Embryonic facial prominence (tissue), 1 donor: ENCODE measurements at regions not wholly inside any gene's neighbourhood (a gene's known extent, or its start where the extent isn't known, plus 50 kb on each side); places are given as distances from the start of the nearest gene placed in this dataset.
"Not testable (repeated sequence)": the region's sequence is repeated elsewhere in the genome, so short reads cannot be mapped to it uniquely, and the experiment has no call there.

Experiments
- DNase-seq: peaks from one replicate; pipeline ENCODE4 v3.0.0-alpha.2; 2016; ENCODE audit errors: extremely low spot score

DNA sequence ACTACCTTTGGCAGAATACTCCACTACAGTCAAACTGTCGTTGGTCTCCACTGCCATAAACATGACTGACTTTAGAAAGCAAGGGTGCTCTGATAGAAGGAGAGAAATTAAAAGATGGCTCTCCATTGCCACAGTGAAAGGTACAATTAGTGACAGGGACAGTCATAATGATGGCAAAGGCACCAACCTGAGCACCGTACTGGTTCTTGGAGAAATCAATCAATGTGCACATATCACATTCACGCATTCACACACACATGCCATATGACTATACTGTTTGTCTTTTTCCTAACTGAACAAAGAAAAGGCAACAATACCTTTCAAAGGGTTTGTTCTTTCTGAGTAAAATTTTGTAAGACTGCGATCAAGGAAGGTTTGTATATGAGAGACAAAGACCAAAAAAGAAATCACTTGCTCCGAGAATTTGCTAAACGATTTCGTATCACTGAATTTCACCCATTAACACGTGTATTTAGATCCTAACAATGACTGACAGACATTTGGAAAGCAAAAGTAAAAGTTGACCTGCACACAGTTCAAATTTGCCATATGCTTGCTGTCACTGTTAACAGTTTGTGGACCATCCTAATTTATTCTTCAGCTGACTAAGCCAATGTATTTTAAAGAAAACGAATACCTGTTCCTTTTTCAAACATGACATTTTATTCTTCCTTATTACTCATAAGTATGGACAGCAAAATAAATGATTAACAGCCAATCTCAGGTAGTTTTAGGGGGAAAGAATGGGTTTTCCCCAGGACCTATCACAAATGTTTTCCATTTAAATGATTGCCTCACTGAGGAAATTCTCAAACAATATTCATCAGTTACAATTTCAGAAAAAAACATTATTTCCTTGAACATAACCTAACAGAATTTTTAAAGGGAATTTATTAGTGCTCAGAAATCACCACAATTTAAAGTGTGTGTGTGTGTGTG, 644.4 kb downstream of the ZEB2 start:
- DNase-seq: no peak

- no peak for DNase-seq
These were observed 646.0 kb downstream of the ZEB2 start for GRCh38 chr2:143873886-143874285.

DNA sequence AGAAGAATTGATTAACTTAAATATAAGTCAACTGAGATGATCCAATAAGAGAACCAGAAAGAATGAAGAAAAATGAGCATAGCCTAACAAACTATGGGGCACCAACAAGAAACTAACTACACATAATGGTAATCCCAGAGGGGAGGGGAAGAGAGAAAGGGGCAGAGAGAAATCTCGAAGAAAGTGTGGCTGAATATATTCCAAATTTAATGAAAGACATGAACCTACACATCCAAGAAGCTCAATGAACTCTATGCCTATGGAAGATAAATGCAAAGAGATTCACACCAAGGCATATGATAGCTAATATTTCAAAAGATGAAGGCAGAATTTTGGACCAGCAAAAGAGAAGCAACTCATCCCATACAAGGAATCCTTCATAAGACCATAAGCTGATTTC, 649.2 kb downstream of the ZEB2 start:
- no peak for DNase-seq

DNA sequence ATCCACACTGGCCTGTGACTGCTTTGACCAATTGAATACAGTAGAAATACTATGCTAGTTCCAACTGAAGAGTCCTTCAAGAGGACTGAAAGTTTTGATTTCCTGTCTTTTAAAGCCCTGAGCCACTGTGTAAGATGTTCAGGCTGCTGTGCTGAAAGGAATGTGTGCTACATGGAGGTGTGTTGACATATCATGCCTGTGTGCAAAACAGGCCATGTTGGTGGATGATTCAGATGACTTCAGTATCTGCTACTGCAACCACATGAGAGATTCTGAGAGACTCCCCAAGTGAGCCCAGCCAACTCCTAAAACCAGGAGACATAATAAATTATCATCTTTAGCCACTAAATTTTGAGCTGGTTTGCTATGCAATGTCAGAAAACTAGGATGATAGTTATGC, 662.9 kb downstream of the ZEB2 start:
- no peak for DNase-seq

- DNase-seq: no peak
These were observed 667.2 kb downstream of the ZEB2 start for GRCh38 chr2:143852759-143853158.

DNA sequence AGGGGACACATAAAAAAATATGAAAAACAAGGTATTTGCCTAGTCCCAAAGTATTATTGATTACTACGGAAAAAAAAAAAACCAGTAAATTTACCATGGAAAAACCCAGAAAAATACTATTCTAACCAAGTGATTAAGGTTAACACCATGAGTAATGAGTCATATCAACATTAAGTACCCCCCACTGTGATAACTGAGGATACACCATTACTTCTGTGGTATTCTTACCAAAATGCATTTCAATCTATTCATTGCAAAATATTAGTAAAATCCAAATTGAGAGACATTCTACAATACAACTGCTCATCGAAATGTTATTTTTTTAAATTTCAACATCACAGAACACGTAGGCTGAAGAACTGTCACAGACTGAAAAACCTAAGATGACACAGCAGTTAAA, 669.8 kb downstream of the ZEB2 start:
- no peak for DNase-seq

- no peak for DNase-seq
These were observed 672.7 kb downstream of the ZEB2 start for GRCh38 chr2:143847257-143847656.

GRCh38 chr2:143844986-143845385, 674.9 kb downstream of the ZEB2 start:
- DNase-seq: no peak

DNA sequence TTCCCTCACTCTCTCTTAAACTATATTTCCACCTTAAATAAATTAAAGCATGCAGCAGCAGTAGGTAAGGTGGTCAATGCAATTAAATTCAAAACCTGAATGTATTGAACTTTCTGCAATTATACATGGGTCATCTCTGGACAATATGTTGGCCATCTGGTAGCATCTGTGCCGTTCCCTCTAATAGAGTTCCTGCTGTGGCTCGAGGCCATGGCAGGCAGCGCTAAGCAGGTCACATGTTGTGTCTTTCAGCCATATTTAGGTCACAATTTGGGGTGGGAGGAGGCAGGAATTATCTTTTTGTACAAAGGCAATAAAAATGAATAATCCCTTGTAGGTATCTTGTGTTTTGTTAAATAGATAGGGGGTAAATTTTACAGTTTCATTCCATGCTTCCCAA, 676.2 kb downstream of the ZEB2 start:
- DNase-seq: no peak

DNA sequence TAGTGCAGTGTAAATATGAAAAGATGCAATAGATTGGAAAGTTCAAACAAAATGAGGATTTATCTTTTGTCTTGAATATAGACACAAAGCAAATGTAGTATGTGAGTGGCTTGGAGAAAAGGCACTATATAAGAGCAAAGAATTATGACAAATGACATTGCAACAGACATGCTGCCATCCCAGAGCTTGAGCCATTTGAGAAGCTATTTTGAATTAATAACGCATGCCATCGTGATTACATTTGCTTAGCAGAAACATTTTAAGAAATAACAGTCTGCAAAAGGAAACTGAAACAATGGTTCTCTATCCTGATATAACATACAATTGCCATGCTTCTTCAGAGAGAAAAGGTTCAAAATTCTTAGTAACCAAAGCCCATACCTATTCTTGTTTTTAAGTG, 677.1 kb downstream of the ZEB2 start:
- no peak for DNase-seq

- DNase-seq: no peak
These were observed 678.0 kb downstream of the ZEB2 start for GRCh38 chr2:143841935-143842334.

DNA sequence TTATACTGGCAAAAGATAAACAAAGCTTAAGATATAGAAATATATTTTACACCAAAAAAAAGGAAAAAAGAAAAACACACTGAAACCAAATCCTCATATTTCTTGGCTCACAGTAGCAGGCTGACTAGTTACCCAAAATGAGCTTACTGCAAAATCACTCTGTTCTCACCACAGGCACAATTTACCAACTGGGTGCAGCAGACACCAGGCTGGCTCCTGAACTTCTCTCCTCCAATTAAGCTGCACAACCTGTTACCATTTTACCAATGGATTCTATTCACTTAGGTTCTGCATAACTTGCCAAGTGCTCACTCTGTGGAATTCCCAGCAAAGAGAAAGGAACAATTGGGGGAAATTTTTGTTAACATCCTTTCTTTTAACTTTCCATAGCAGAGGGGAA, 679.3 kb downstream of the ZEB2 start:
- no peak for DNase-seq

DNA sequence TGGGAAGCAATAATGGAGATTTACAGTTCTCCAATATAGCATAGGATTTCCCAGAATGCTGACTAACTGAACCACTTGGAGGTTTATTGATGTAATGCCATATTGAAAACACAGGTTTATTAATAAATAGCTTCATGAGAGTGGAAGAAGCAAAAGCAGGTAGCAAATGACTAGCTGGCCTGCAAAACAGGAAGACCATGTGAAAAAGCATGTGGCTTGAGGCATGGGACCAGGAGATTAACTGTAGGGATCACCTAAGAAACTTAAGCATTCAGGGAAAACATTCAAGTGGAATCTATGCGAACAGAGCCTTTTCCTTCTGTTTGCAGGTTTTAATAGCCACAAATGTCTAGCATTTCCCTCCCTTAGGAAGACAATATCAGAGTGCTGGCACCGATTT, 679.7 kb downstream of the ZEB2 start:
- no peak for DNase-seq

DNA sequence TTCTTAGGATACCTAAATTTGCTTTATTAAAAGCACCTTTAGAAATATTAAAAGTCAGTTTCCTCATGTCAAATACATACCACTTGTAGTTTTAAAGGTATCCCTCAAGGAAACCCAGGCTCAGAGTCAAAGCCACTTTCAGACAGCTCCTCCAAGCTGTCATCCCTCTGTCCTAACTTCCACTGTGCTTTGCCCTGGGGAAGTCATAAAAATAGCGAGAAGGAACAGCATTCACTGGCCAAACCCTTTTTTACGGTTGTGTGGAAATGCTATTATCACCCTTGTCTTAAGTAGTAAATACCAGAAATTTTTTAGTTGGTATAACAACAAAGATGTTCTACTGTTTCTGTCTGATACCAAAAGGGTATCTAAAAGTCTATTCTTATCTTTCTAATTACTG, 680.5 kb downstream of the ZEB2 start:
- no peak for DNase-seq

- DNase-seq: not testable (repeated sequence)
These were observed 682.9 kb downstream of the ZEB2 start for GRCh38 chr2:143837055-143837454.

GRCh38 chr2:143835481-143835880, 684.4 kb downstream of the ZEB2 start:
- DNase-seq: no peak

GRCh38 chr2:143833015-143833660, 686.8 kb downstream of the ZEB2 start:
- no peak for DNase-seq

DNA sequence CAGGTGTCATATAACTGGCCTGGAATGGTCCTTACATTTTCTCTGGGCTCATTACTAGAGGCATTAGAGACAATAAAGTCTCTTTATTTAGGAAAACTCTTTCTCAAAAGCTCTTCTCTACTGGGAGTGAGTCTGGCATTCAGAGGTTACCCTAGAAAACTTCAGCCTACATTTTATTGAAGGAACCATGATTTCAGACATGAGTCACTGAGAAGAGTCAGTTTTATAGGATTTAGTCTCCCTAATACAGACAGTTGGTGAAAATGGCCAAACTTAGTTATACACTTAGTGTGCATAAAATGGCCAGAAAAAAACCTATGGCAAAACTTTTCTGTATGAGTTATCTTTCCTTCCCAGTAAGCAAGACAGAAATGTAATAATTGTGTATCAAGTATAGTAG, 689.4 kb downstream of the ZEB2 start:
- no peak for DNase-seq

DNA sequence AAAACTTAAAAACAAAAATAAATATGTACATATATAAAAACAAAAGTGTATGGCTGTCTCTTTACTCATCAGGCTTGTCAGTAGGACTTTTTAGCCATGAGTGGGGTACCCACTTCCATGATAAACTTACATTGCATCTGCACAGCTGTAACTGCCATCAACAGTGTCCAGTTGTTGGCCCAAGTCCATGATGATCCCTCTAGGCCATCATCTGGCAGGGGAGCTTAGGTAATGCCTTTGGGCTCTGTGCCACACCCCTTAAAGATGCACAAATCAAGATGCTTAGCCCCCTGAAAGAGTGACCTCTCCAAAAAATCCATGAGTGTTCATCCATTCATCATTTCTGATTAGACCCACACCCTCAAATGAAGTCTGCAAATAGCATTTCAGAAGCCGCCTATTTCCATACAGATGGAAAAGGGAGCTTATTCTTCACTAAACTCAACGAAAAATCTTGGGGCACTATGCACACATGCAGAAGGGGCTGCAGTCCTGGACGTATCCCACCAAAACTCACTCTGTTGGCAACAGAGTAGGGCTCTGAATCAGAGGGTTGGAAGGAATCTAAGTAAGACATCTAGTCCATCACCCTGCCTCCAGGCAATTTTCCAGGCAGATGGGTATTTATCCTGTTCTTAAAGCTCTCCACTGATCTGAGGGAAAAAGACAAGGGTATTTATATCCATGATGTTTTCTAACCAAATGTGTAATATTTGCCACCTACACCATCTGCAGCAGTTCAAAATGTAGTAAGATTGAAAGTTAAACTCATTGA, 691.0 kb downstream of the ZEB2 start:
- no peak for DNase-seq

GRCh38 chr2:143824791-143825190, 695.1 kb downstream of the ZEB2 start:
- no peak for DNase-seq

- DNase-seq: no peak
These were observed 694.7 kb downstream of the ARHGAP15 start for GRCh38 chr2:143823876-143824275.

DNA sequence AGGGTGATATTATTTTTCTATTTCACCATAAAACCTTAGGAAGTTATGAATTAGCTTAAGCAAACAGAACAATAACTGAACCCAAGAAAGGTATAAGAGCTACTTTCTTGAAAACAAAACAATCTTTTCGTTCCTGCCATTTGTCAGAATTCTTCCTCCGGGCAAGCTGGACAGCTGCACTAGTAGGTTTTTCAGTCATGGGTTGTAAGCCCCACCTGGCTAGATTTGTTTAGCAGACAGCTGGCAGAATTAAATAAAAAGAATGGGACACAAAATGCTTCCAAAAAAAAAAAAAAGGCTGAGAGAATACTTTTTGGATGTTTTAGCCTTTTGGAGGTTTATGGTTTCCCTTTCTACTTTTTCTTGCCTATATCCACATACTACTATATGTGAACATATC, 694.1 kb downstream of the ARHGAP15 start:
- no peak for DNase-seq

GRCh38 chr2:143822736-143823135, 693.5 kb downstream of the ARHGAP15 start:
- DNase-seq: no peak
